Ishikawa (cell line): ENCODE measurements at regions not wholly inside any gene's neighbourhood (a gene's known extent, or its start where the extent isn't known, plus 50 kb on each side); places are given as distances from the start of the nearest gene placed in this dataset.

Experiments used
- CEBPB ChIP-seq: IDR thresholded peaks from 2 replicates; pipeline ENCODE4 v1.6.1; 2012
- CREB1 ChIP-seq: IDR thresholded peaks from 2 replicates; pipeline ENCODE4 v1.6.1; 2012; ENCODE audit warnings: low read depth
- EGR1 ChIP-seq: IDR thresholded peaks from 2 replicates; pipeline ENCODE4 v1.6.1; 2012
- EP300 ChIP-seq: IDR thresholded peaks from 2 replicates; pipeline ENCODE4 v1.6.1; 2012; ENCODE audit warnings: borderline replicate concordance
- FOXM1 ChIP-seq: IDR thresholded peaks from 2 replicates; pipeline ENCODE4 v1.6.1; 2012; ENCODE audit warnings: low read depth, borderline replicate concordance
- MAX ChIP-seq: IDR thresholded peaks from 2 replicates; pipeline ENCODE4 v1.6.1; 2012
- NFIC ChIP-seq: IDR thresholded peaks from 2 replicates; pipeline ENCODE4 v1.6.1; 2012
- RAD21 ChIP-seq: IDR thresholded peaks from 2 replicates; pipeline ENCODE4 v1.6.1; 2012; ENCODE audit warnings: low read depth
- REST ChIP-seq: IDR thresholded peaks from 2 replicates; pipeline ENCODE4 v1.6.1; 2012; ENCODE audit warnings: low read depth, mild to moderate bottlenecking
- TCF12 ChIP-seq: IDR thresholded peaks from 2 replicates; pipeline ENCODE4 v1.6.1; 2012; ENCODE audit warnings: low read depth
- TEAD4 ChIP-seq: IDR thresholded peaks from 2 replicates; pipeline ENCODE4 v1.6.1; 2012
- USF1 ChIP-seq: IDR thresholded peaks from 2 replicates; pipeline ENCODE4 v1.6.1; 2012
- YY1 ChIP-seq: IDR thresholded peaks from 2 replicates; pipeline ENCODE4 v1.6.1; 2012; ENCODE audit warnings: low read depth
- ZBTB7A ChIP-seq: IDR thresholded peaks from 2 replicates; pipeline ENCODE4 v1.6.1; 2012; ENCODE audit warnings: low read depth

GRCh38 chr5:123720339-123720738 is 208.4 kb downstream of the CSNK1G3 start:
- no peak for TF ChIP-seq YY1
- no peak for TF ChIP-seq USF1
- no peak for TF ChIP-seq REST
- TF ChIP-seq EP300 = no peak
- TF ChIP-seq FOXM1 = no peak
- TF ChIP-seq TEAD4 = no peak
- TF ChIP-seq RAD21 = no peak
- TF ChIP-seq CEBPB = no peak
- TF ChIP-seq EGR1 = no peak
- no peak for TF ChIP-seq ZBTB7A
- TF ChIP-seq CREB1 = no peak
- no peak for TF ChIP-seq TCF12
- TF ChIP-seq MAX = no peak

GRCh38 chr5:123719004-123719403 is 207.0 kb downstream of the CSNK1G3 start:
- TF ChIP-seq USF1 (no peak), REST (no peak), ZBTB7A (no peak), RAD21 (no peak), MAX (no peak)

- TF ChIP-seq MAX = no peak
These were observed 206.3 kb downstream of the CSNK1G3 start for GRCh38 chr5:123718238-123718637.

- TF ChIP-seq CEBPB (no peak), ZBTB7A (no peak), USF1 (no peak), EP300 (no peak), YY1 (no peak), CREB1 (no peak), TEAD4 (no peak), RAD21 (no peak), MAX (no peak), TCF12 (no peak), REST (no peak), NFIC (no peak)
These were observed 205.2 kb downstream of the CSNK1G3 start for GRCh38 chr5:123717139-123717538.

- TF ChIP-seq RAD21 (no peak), MAX (no peak), CEBPB (no peak)
These were observed 198.1 kb downstream of the CSNK1G3 start for GRCh38 chr5:123710031-123710430.
